ENCODE measurements at regions not wholly inside any gene's neighbourhood (a gene's known extent, or its start where the extent isn't known, plus 50 kb on each side); places are given as distances from the start of the nearest gene placed in this dataset.

DNA sequence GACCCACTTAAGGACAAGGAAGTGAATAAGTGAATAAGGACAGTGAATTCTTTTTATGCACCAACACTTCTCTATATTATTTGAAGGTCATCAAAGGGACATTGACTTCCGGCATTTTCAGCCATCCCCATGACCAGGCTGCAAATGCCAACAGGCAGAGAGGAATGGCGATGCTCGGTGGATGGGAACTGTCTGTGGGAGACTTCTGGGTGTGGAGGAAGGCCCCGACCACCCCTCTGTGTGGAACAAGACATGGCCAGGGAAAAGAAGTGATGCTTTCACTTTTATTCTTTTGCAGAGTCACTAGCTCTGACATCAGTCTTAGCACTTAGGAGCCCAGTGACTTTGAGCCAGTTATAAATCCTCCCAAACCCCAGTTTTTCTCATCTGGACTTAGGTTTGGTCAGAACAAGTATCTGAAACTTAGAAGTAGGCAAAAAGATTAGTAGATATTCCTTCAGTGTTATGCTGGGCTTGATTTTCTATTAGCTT, 84.5 kb downstream of the KBTBD8 start (continued):
- TF ChIP-seq, protein P1, sequence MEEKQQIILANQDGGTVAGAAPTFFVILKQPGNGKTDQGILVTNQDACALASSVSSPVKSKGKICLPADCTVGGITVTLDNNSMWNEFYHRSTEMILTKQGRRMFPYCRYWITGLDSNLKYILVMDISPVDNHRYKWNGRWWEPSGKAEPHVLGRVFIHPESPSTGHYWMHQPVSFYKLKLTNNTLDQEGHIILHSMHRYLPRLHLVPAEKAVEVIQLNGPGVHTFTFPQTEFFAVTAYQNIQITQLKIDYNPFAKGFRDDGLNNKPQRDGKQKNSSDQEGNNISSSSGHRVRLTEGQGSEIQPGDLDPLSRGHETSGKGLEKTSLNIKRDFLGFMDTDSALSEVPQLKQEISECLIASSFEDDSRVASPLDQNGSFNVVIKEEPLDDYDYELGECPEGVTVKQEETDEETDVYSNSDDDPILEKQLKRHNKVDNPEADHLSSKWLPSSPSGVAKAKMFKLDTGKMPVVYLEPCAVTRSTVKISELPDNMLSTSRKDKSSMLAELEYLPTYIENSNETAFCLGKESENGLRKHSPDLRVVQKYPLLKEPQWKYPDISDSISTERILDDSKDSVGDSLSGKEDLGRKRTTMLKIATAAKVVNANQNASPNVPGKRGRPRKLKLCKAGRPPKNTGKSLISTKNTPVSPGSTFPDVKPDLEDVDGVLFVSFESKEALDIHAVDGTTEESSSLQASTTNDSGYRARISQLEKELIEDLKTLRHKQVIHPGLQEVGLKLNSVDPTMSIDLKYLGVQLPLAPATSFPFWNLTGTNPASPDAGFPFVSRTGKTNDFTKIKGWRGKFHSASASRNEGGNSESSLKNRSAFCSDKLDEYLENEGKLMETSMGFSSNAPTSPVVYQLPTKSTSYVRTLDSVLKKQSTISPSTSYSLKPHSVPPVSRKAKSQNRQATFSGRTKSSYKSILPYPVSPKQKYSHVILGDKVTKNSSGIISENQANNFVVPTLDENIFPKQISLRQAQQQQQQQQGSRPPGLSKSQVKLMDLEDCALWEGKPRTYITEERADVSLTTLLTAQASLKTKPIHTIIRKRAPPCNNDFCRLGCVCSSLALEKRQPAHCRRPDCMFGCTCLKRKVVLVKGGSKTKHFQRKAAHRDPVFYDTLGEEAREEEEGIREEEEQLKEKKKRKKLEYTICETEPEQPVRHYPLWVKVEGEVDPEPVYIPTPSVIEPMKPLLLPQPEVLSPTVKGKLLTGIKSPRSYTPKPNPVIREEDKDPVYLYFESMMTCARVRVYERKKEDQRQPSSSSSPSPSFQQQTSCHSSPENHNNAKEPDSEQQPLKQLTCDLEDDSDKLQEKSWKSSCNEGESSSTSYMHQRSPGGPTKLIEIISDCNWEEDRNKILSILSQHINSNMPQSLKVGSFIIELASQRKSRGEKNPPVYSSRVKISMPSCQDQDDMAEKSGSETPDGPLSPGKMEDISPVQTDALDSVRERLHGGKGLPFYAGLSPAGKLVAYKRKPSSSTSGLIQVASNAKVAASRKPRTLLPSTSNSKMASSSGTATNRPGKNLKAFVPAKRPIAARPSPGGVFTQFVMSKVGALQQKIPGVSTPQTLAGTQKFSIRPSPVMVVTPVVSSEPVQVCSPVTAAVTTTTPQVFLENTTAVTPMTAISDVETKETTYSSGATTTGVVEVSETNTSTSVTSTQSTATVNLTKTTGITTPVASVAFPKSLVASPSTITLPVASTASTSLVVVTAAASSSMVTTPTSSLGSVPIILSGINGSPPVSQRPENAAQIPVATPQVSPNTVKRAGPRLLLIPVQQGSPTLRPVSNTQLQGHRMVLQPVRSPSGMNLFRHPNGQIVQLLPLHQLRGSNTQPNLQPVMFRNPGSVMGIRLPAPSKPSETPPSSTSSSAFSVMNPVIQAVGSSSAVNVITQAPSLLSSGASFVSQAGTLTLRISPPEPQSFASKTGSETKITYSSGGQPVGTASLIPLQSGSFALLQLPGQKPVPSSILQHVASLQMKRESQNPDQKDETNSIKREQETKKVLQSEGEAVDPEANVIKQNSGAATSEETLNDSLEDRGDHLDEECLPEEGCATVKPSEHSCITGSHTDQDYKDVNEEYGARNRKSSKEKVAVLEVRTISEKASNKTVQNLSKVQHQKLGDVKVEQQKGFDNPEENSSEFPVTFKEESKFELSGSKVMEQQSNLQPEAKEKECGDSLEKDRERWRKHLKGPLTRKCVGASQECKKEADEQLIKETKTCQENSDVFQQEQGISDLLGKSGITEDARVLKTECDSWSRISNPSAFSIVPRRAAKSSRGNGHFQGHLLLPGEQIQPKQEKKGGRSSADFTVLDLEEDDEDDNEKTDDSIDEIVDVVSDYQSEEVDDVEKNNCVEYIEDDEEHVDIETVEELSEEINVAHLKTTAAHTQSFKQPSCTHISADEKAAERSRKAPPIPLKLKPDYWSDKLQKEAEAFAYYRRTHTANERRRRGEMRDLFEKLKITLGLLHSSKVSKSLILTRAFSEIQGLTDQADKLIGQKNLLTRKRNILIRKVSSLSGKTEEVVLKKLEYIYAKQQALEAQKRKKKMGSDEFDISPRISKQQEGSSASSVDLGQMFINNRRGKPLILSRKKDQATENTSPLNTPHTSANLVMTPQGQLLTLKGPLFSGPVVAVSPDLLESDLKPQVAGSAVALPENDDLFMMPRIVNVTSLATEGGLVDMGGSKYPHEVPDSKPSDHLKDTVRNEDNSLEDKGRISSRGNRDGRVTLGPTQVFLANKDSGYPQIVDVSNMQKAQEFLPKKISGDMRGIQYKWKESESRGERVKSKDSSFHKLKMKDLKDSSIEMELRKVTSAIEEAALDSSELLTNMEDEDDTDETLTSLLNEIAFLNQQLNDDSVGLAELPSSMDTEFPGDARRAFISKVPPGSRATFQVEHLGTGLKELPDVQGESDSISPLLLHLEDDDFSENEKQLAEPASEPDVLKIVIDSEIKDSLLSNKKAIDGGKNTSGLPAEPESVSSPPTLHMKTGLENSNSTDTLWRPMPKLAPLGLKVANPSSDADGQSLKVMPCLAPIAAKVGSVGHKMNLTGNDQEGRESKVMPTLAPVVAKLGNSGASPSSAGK (IDR thresholded peaks at IDR 0.05), result no peak
